ENCODE measurements at regions not wholly inside any gene's neighbourhood (a gene's known extent, or its start where the extent isn't known, plus 50 kb on each side); places are given as distances from the start of the nearest gene placed in this dataset.

DNA sequence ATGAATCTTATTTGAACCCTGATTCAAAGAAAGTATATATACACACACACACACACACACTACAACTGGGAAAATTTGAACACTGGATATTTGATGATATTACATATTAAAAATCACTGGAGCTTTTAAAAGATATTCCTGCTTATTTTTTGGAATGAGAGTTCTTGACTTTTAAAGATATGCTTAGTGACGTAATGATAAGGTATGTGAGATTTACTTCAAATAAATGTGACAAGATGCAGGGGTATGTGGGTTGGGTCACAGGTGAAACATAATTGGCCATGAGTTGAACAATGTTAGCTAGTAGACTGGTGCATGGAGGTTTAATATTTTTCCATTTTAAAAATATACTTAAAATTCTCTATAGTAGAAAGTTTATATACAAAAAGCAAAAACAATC is 258.6 kb downstream of the CBLN4 start:
- TF ChIP-seq, protein P1, sequence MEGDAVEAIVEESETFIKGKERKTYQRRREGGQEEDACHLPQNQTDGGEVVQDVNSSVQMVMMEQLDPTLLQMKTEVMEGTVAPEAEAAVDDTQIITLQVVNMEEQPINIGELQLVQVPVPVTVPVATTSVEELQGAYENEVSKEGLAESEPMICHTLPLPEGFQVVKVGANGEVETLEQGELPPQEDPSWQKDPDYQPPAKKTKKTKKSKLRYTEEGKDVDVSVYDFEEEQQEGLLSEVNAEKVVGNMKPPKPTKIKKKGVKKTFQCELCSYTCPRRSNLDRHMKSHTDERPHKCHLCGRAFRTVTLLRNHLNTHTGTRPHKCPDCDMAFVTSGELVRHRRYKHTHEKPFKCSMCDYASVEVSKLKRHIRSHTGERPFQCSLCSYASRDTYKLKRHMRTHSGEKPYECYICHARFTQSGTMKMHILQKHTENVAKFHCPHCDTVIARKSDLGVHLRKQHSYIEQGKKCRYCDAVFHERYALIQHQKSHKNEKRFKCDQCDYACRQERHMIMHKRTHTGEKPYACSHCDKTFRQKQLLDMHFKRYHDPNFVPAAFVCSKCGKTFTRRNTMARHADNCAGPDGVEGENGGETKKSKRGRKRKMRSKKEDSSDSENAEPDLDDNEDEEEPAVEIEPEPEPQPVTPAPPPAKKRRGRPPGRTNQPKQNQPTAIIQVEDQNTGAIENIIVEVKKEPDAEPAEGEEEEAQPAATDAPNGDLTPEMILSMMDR (IDR thresholded peaks at IDR 0.05), result no peak
- TF ChIP-seq POLR2A (IDR thresholded peaks at IDR 0.05), result no peak
